Endothelial cell of umbilical vein (primary cell): ENCODE measurements at regions not wholly inside any gene's neighbourhood (a gene's known extent, or its start where the extent isn't known, plus 50 kb on each side); places are given as distances from the start of the nearest gene placed in this dataset.

Experiments
- BruUV-seq: library from RNA; stranded (reverse); fragments of 400-500 nt; replicated peaks from 2 replicates; lab custom pipeline; 2021; lab: Mats Ljungman, UMichigan
- CTCF ChIA-PET: fragments of 300-600, 350-600 bp; sonication (Branson Sonifier 250); formaldehyde crosslinking; loops from one replicate; lab custom pipeline; 2021; ENCODE audit warnings: antibody characterized with exemption, inconsistent platforms; lab: Charles Lee
- POLR2A ChIA-PET: fragments of 300-600, 350-600 bp; sonication (Branson Sonifier 250); formaldehyde crosslinking; loops from one replicate; lab custom pipeline; 2021; ENCODE audit warnings: antibody characterized with exemption, inconsistent platforms; lab: Charles Lee
- DNase-seq: peaks from one replicate; pipeline ENCODE4 v3.0.0-alpha.2; 2011; ENCODE audit warnings: low read depth, low spot score
- FAIRE-seq: peaks from 2 replicates; lab custom pipeline; 2011; peaks lifted over from hg19 to GRCh38; lab: Jason Lieb, UNC
- H2AFZ ChIP-seq: 2 replicates; pipeline ENCODE4 v1.6.0; 2012; ENCODE audit warnings: low read depth, low read length, control low read depth, inconsistent platforms
- H3K27ac ChIP-seq: 2 replicates; pipeline ENCODE4 v1.5.1; 2011; ENCODE audit warnings: low read depth, mild to moderate bottlenecking, control low read depth, low read length, moderate library complexity; ENCODE audit not compliant: insufficient read depth
- H3K27me3 ChIP-seq, 2 experiments: 2 replicates each; pipeline versions ENCODE4 v1.6.0 to v1.6.1; 2011; ENCODE audit warnings: low read length in 2 of 2, mixed read lengths in 1 of 2; ENCODE audit not compliant: control insufficient read depth in 2 of 2, insufficient read depth in 2 of 2
- H3K36me3 ChIP-seq, 2 experiments: 2 replicates in 1 of 2; 3 replicates in 1 of 2; pipeline ENCODE4 v1.5.1; 2011; ENCODE audit warnings: low read length in 2 of 2, mild to moderate bottlenecking in 1 of 2, moderate library complexity in 1 of 2; ENCODE audit not compliant: control insufficient read depth in 2 of 2, insufficient read depth in 2 of 2; ENCODE audit errors: extremely low read depth in 1 of 2
- H3K4me1 ChIP-seq: 3 replicates; pipeline ENCODE4 v1.5.1; 2011; ENCODE audit warnings: mild to moderate bottlenecking, low read length; ENCODE audit not compliant: control insufficient read depth, insufficient read depth; ENCODE audit errors: extremely low read depth
- H3K4me2 ChIP-seq: 2 replicates; pipeline ENCODE4 v1.6.1; 2011; ENCODE audit warnings: low read length, control low read depth, mixed read lengths; ENCODE audit not compliant: insufficient read depth
- H3K4me3 ChIP-seq, 3 experiments: fragments of 200-600 bp in 1 of 3; sonication (generic), shearing (Covaris generic) in 1 of 3; replicated peaks in 1 of 3; 2 replicates each; pipeline ENCODE4 v1.5.1; 2011 to 2016; ENCODE audit warnings: control low read depth in 3 of 3, low read length in 3 of 3, mild to moderate bottlenecking in 2 of 3, inconsistent platforms in 1 of 3, low read depth in 1 of 3, moderate library complexity in 1 of 3; ENCODE audit not compliant: insufficient read depth in 1 of 3
- H3K79me2 ChIP-seq: 2 replicates; pipeline ENCODE4 v1.6.0; 2012; ENCODE audit warnings: low read length, inconsistent platforms; ENCODE audit not compliant: control insufficient read depth, insufficient read depth
- H3K9ac ChIP-seq: replicated peaks from 2 replicates; pipeline ENCODE3; 2011; ENCODE audit warnings: low read length, control low read depth; ENCODE audit not compliant: insufficient read depth; ENCODE audit errors: extremely low read depth
- H3K9me1 ChIP-seq: replicated peaks from 3 replicates; pipeline ENCODE4 v1.6.0; 2011; ENCODE audit warnings: mild to moderate bottlenecking, low read length; ENCODE audit not compliant: control insufficient read depth, insufficient read depth; ENCODE audit errors: extremely low read depth
- H3K9me3 ChIP-seq: replicated peaks from 2 replicates; pipeline ENCODE4 v1.5.1; 2012; ENCODE audit warnings: low read length, inconsistent platforms; ENCODE audit not compliant: control insufficient read depth, insufficient read depth
- H4K20me1 ChIP-seq: replicated peaks from 2 replicates; pipeline ENCODE3; 2011; ENCODE audit warnings: mild to moderate bottlenecking, low read length; ENCODE audit not compliant: control insufficient read depth, insufficient read depth; ENCODE audit errors: extremely low read depth
- CTCF ChIP-seq, 2 donors: IDR thresholded peaks; 1 replicate in 1 of 2; 2 replicates in 1 of 2; pipeline ENCODE4 v1.5.1; 2011; ENCODE audit warnings: low read length in 2 of 2, mild to moderate bottlenecking in 2 of 2, moderate library complexity in 2 of 2, control low read depth in 1 of 2, inconsistent platforms in 1 of 2, low read depth in 1 of 2; ENCODE audit not compliant: insufficient read depth in 1 of 2; ENCODE audit errors: extremely low read depth in 1 of 2
- EZH2 ChIP-seq: IDR thresholded peaks from 2 replicates; pipeline ENCODE4 v1.6.1; 2012; ENCODE audit warnings: borderline replicate concordance, low read depth, mild to moderate bottlenecking, moderate library complexity, low read length, inconsistent platforms; ENCODE audit not compliant: severe bottlenecking
- FOS ChIP-seq: IDR thresholded peaks from 2 replicates; pipeline ENCODE4 v1.6.1; 2011; ENCODE audit warnings: mild to moderate bottlenecking, low read length, moderate library complexity, borderline replicate concordance; ENCODE audit not compliant: insufficient read depth
- GATA2 ChIP-seq: IDR thresholded peaks from 2 replicates; pipeline ENCODE4 v1.7.0; 2011; ENCODE audit warnings: low read depth, mild to moderate bottlenecking, moderate library complexity, mixed read lengths, low read length; ENCODE audit not compliant: insufficient read length, insufficient read depth
- JUN ChIP-seq: IDR thresholded peaks from 2 replicates; pipeline ENCODE4 v1.6.1; 2011; ENCODE audit warnings: borderline replicate concordance, low read depth; ENCODE audit not compliant: insufficient read length, insufficient read depth
- MAX ChIP-seq: IDR thresholded peaks from 2 replicates; pipeline ENCODE4 v1.6.1; 2011; ENCODE audit not compliant: insufficient read depth, insufficient read length
- MYC ChIP-seq: IDR thresholded peaks from one replicate; pipeline ENCODE4 v1.6.1; 2011; ENCODE audit warnings: mild to moderate bottlenecking, low read depth, low read length
- POLR2A ChIP-seq: IDR thresholded peaks from 2 replicates; pipeline ENCODE4 v1.6.1; 2012; ENCODE audit warnings: low read depth, mild to moderate bottlenecking, control low read depth, low read length
- POLR2AphosphoS5 ChIP-seq: IDR thresholded peaks from 2 replicates; pipeline ENCODE4 v1.6.1; 2012; ENCODE audit warnings: low read depth, mild to moderate bottlenecking, control low read depth, low read length, moderate library complexity; ENCODE audit not compliant: insufficient read depth
- dilution Hi-C: fragments of 300-500 bp; cut with MboI; formaldehyde crosslinking; loops from one replicate; pipeline ENCODE4 v1.15.0; 2019; ENCODE audit warnings: low sequenced_read_pairs; ENCODE audit not compliant: extremely low pct_ligation_motif_present
- intact Hi-C: fragments of 100-400 bp; cut with micrococcal nuclease; formaldehyde crosslinking; loops from one replicate; pipeline ENCODE4 v1.10.0; 2022

GRCh38 chr16:73212431-73212830 is 164.5 kb upstream of the ZFHX3 start:
- Histone ChIP-seq H3K36me3 (no peaks in the 10 kb centered on the region), H3K27me3 (peaks cover 0 to 4% of the 10 kb centered on the region in 2 experiments), H3K9ac (no peak overlapping the region), H3K79me2 (no peaks in the 10 kb centered on the region), H3K9me3 (no peaks in the 10 kb centered on the region), H3K4me2 (no peak overlapping the region), H3K9me1 (no peaks in the 10 kb centered on the region), H4K20me1 (no peaks in the 10 kb centered on the region), H3K4me3 (no peak overlapping the region), H2AFZ (no peak overlapping the region), H3K4me1 (no peaks in the 10 kb centered on the region), H3K27ac (no peak overlapping the region)
- intact Hi-C loops (no loop called here), dilution Hi-C loops (no loop called here)
- DNase-seq (no peak), FAIRE-seq (no peak)
- no peak for TF ChIP-seq GATA2
- TF ChIP-seq EZH2 = no peak
- no peak for TF ChIP-seq FOS
- no peak for TF ChIP-seq CTCF (IDR thresholded peaks at IDR 0.05; ENCODE audit: extremely low read depth in 1 of 2, insufficient read depth in 1 of 2, low read depth in 1 of 2, low read length in 2 of 2)
- TF ChIP-seq POLR2A = no peak
- no peak for TF ChIP-seq POLR2AphosphoS5
- no peak for TF ChIP-seq MYC
- TF ChIP-seq MAX = no peak
- no peak for TF ChIP-seq JUN
- ChIA-PET POLR2A (no interaction called here), CTCF (no interaction called here)
- no TSS peak for BruUV-seq
